Rectal smooth muscle tissue (tissue), 1 donor: ENCODE measurements at regions not wholly inside any gene's neighbourhood (a gene's known extent, or its start where the extent isn't known, plus 50 kb on each side); places are given as distances from the start of the nearest gene placed in this dataset.

ENCODE experiments used
- H3K27ac ChIP-seq: one replicate; pipeline ENCODE4 v1.7.0; 2013; ENCODE audit warnings: low read depth, low read length, inconsistent platforms
- H3K27me3 ChIP-seq: one replicate; pipeline ENCODE4 v1.7.0; 2013; ENCODE audit warnings: low read length; ENCODE audit not compliant: control insufficient read depth, insufficient read depth
- H3K36me3 ChIP-seq: one replicate; pipeline ENCODE4 v1.7.0; 2013; ENCODE audit warnings: low read length; ENCODE audit not compliant: control insufficient read depth, insufficient read depth
- H3K4me1 ChIP-seq: one replicate; pipeline ENCODE4 v1.7.0; 2013; ENCODE audit warnings: low read length; ENCODE audit not compliant: control insufficient read depth, insufficient read depth
- H3K4me3 ChIP-seq: one replicate; pipeline ENCODE4 v1.7.0; 2013; ENCODE audit warnings: low read length
- H3K9ac ChIP-seq: one replicate; pipeline ENCODE4 v1.7.0; 2013; ENCODE audit warnings: low read length

- Histone ChIP-seq H3K9ac (no peak overlapping the region), H3K27ac (no peak overlapping the region), H3K27me3 (no peaks in the 10 kb centered on the region), H3K36me3 (no peaks in the 10 kb centered on the region), H3K4me3 (no peak overlapping the region), H3K4me1 (no peaks in the 10 kb centered on the region)
Measured at GRCh38 chr4:96164814-96165351, 325.0 kb downstream of the PDHA2 start.

GRCh38 chr4:96166806-96167205, 326.9 kb downstream of the PDHA2 start:
- Histone ChIP-seq H3K4me3 (no peak overlapping the region), H3K27ac (no peak overlapping the region), H3K9ac (no peak overlapping the region)

GRCh38 chr4:96170198-96170597, 330.3 kb downstream of the PDHA2 start:
- no peak overlapping the region for H3K27ac ChIP-seq
- no peaks in the 10 kb centered on the region for H3K27me3 ChIP-seq
- H3K36me3 ChIP-seq, result no peaks in the 10 kb centered on the region
- no peak overlapping the region for H3K4me3 ChIP-seq
- no peaks in the 10 kb centered on the region for H3K4me1 ChIP-seq
- H3K9ac ChIP-seq, result no peak overlapping the region

More at GRCh38 chr4:96166806-96167205, 326.9 kb downstream of the PDHA2 start:
- no peaks in the 10 kb centered on the region for H3K36me3 ChIP-seq
- H3K27me3 ChIP-seq, result no peaks in the 10 kb centered on the region
- H3K4me1 ChIP-seq, result no peaks in the 10 kb centered on the region

- Histone ChIP-seq H3K27ac (no peak overlapping the region), H3K4me1 (no peaks in the 10 kb centered on the region), H3K27me3 (no peaks in the 10 kb centered on the region), H3K36me3 (no peaks in the 10 kb centered on the region), H3K4me3 (no peak overlapping the region), H3K9ac (no peak overlapping the region)
Measured at GRCh38 chr4:96173756-96174155, 333.9 kb downstream of the PDHA2 start.

- H3K27ac ChIP-seq, result no peak overlapping the region
- H3K27me3 ChIP-seq, result no peaks in the 10 kb centered on the region
- H3K4me3 ChIP-seq, result no peak overlapping the region
- no peaks in the 10 kb centered on the region for H3K4me1 ChIP-seq
- H3K36me3 ChIP-seq, result no peaks in the 10 kb centered on the region
- H3K9ac ChIP-seq, result no peak overlapping the region
Measured at GRCh38 chr4:96175871-96176270, 336.0 kb downstream of the PDHA2 start.

GRCh38 chr4:96183611-96184010, 343.7 kb downstream of the PDHA2 start:
- Histone ChIP-seq H3K4me1 (no peaks in the 10 kb centered on the region), H3K4me3 (no peak overlapping the region), H3K36me3 (no peaks in the 10 kb centered on the region), H3K27me3 (no peaks in the 10 kb centered on the region), H3K27ac (no peak overlapping the region), H3K9ac (no peak overlapping the region)

GRCh38 chr4:96186593-96186992, 346.7 kb downstream of the PDHA2 start:
- Histone ChIP-seq H3K27ac (no peak overlapping the region), H3K36me3 (no peaks in the 10 kb centered on the region), H3K4me3 (no peak overlapping the region), H3K27me3 (no peaks in the 10 kb centered on the region), H3K4me1 (no peaks in the 10 kb centered on the region), H3K9ac (no peak overlapping the region)

- Histone ChIP-seq H3K9ac (no peak overlapping the region), H3K4me3 (no peak overlapping the region), H3K27me3 (no peaks in the 10 kb centered on the region), H3K36me3 (no peaks in the 10 kb centered on the region), H3K4me1 (no peaks in the 10 kb centered on the region), H3K27ac (no peak overlapping the region)
Measured at GRCh38 chr4:96189761-96190160, 349.9 kb downstream of the PDHA2 start.

GRCh38 chr4:96193061-96193460, 353.2 kb downstream of the PDHA2 start:
- Histone ChIP-seq H3K4me3 (no peak overlapping the region), H3K36me3 (no peaks in the 10 kb centered on the region), H3K27ac (no peak overlapping the region), H3K27me3 (no peaks in the 10 kb centered on the region), H3K9ac (no peak overlapping the region), H3K4me1 (no peaks in the 10 kb centered on the region)

GRCh38 chr4:96194993-96195392, 355.1 kb downstream of the PDHA2 start:
- H3K9ac ChIP-seq, result no peak overlapping the region
- H3K4me1 ChIP-seq, result no peaks in the 10 kb centered on the region
- no peaks in the 10 kb centered on the region for H3K36me3 ChIP-seq
- H3K4me3 ChIP-seq, result no peak overlapping the region
- no peak overlapping the region for H3K27ac ChIP-seq
- no peaks in the 10 kb centered on the region for H3K27me3 ChIP-seq

GRCh38 chr4:96205143-96205936, 365.4 kb downstream of the PDHA2 start:
- Histone ChIP-seq H3K27me3 (no peaks in the 10 kb centered on the region), H3K36me3 (no peaks in the 10 kb centered on the region), H3K4me1 (no peaks in the 10 kb centered on the region), H3K27ac (no peak overlapping the region), H3K4me3 (no peak overlapping the region), H3K9ac (no peak overlapping the region)

GRCh38 chr4:96227515-96227914, 387.6 kb downstream of the PDHA2 start:
- no peaks in the 10 kb centered on the region for H3K36me3 ChIP-seq
- no peaks in the 10 kb centered on the region for H3K4me1 ChIP-seq
- H3K4me3 ChIP-seq, result no peak overlapping the region
- no peak overlapping the region for H3K9ac ChIP-seq
- H3K27ac ChIP-seq, result no peak overlapping the region
- no peaks in the 10 kb centered on the region for H3K27me3 ChIP-seq

GRCh38 chr4:96228463-96228862, 388.6 kb downstream of the PDHA2 start:
- H3K9ac ChIP-seq, result no peak overlapping the region
- H3K27ac ChIP-seq, result no peak overlapping the region
- no peaks in the 10 kb centered on the region for H3K27me3 ChIP-seq
- H3K36me3 ChIP-seq, result no peaks in the 10 kb centered on the region
- no peaks in the 10 kb centered on the region for H3K4me1 ChIP-seq
- H3K4me3 ChIP-seq, result no peak overlapping the region
